GM12878 (cell line): ENCODE measurements at regions not wholly inside any gene's neighbourhood (a gene's known extent, or its start where the extent isn't known, plus 50 kb on each side); places are given as distances from the start of the nearest gene placed in this dataset.

Experiments
- ATAC-seq: fragments of 200-7000 bp; cut with Tn5 transposase; 3 replicates; pipeline ENCODE4 v1.9.1; 2020; ENCODE audit warnings: mild to moderate bottlenecking, moderate library complexity
- BruUV-seq: library from RNA; stranded (reverse); fragments of 400-500 nt; replicated peaks from 2 replicates; lab custom pipeline; 2021; lab: Mats Ljungman, UMichigan
- CTCF ChIA-PET: fragments of 300-600 bp; sonication (Branson Sonifier 250); formaldehyde crosslinking; extraction: SDS; loops from one replicate; lab custom pipeline; 2021; ENCODE audit warnings: inconsistent platforms; lab: Yijun Ruan, JAX
- POLR2A ChIA-PET: fragments of 350-600 bp; formaldehyde crosslinking; extraction: SDS; loops from one replicate; lab custom pipeline; 2021; ENCODE audit warnings: inconsistent platforms; lab: Charles Lee
- RAD21 ChIA-PET: fragments of 300-600 bp; sonication (Branson Sonifier 250); formaldehyde crosslinking; loops from one replicate; lab custom pipeline; 2023; ENCODE audit warnings: antibody characterized with exemption; ENCODE audit not compliant: unreplicated experiment; lab: Charles Lee
- SMC1A ChIA-PET: fragments of 300-600 bp; sonication (Branson Sonifier 250); formaldehyde crosslinking; loops from one replicate; lab custom pipeline; 2023; ENCODE audit not compliant: unreplicated experiment, uncharacterized antibody; lab: Charles Lee
- DNase-seq: peaks from one replicate; pipeline ENCODE4 v3.0.0-alpha.2; 2011; ENCODE audit warnings: low read depth, low spot score
- FAIRE-seq: peaks from 3 replicates; lab custom pipeline; 2011; peaks lifted over from hg19 to GRCh38; lab: Jason Lieb, UNC
- H2AFZ ChIP-seq: 2 replicates; pipeline ENCODE4 v1.6.0; 2011; ENCODE audit warnings: low read depth, low read length, control low read depth; ENCODE audit not compliant: control insufficient read depth
- H3K27ac ChIP-seq: 2 replicates; pipeline ENCODE4 v1.5.1; 2011; ENCODE audit warnings: control low read depth; ENCODE audit not compliant: control insufficient read depth, insufficient read depth
- H3K27me3 ChIP-seq, 2 experiments: replicated peaks in 1 of 2; 2 replicates each; pipeline versions ENCODE4 v1.6.0 to v1.6.1; 2011; ENCODE audit warnings: low read length in 1 of 2; ENCODE audit not compliant: control insufficient read depth in 2 of 2, insufficient read depth in 2 of 2
- H3K36me3 ChIP-seq, 2 experiments: 2 replicates each; pipeline ENCODE4 v1.5.1; 2011; ENCODE audit warnings: low read length in 1 of 2; ENCODE audit not compliant: control insufficient read depth in 2 of 2, insufficient read depth in 2 of 2
- H3K4me1 ChIP-seq: 2 replicates; pipeline ENCODE4 v1.6.1; 2011; ENCODE audit warnings: mild to moderate bottlenecking, low read length, moderate library complexity, mixed read lengths; ENCODE audit not compliant: control insufficient read depth, insufficient read depth
- H3K4me2 ChIP-seq: 2 replicates; pipeline ENCODE4 v1.6.0; 2011; ENCODE audit warnings: control low read depth; ENCODE audit not compliant: control insufficient read depth, insufficient read depth
- H3K4me3 ChIP-seq: fragments of 200-600 bp; sonication (generic); 2 replicates; pipeline ENCODE4 v1.5.1; 2016
- H3K79me2 ChIP-seq: 2 replicates; pipeline ENCODE4 v1.6.0; 2011; ENCODE audit warnings: low read length; ENCODE audit not compliant: control insufficient read depth, insufficient read depth
- H3K9ac ChIP-seq: 2 replicates; pipeline ENCODE4 v1.8.0; 2011; ENCODE audit warnings: low read length, control low read depth, mixed read lengths; ENCODE audit not compliant: control insufficient read depth, insufficient read depth
- H3K9me3 ChIP-seq: replicated peaks from 3 replicates; pipeline ENCODE4 v1.5.1; 2011; ENCODE audit warnings: mild to moderate bottlenecking, low read length; ENCODE audit not compliant: control insufficient read depth, insufficient read depth
- H4K20me1 ChIP-seq: 2 replicates; pipeline ENCODE4 v1.6.0; 2011; ENCODE audit not compliant: control insufficient read depth, insufficient read depth
- BHLHE40 ChIP-seq, 2 experiments: fragments of 450-650 bp in 1 of 2; IDR thresholded peaks; 2 replicates each; pipeline ENCODE4 v1.6.1; 2011 to 2017; ENCODE audit warnings: low read depth in 2 of 2, borderline replicate concordance in 1 of 2, improper control_type of control experiment in 1 of 2, low read length in 1 of 2, mild to moderate bottlenecking in 1 of 2
- GATAD2B ChIP-seq: fragments of 450-650 bp; conservative IDR thresholded peaks from 2 replicates; pipeline ENCODE4 v1.6.1; 2017; ENCODE audit warnings: low read depth, mild to moderate bottlenecking, moderate library complexity
- SIN3A ChIP-seq: IDR thresholded peaks from 2 replicates; pipeline ENCODE4 v1.6.1; 2012; ENCODE audit warnings: low read depth, low read length, improper control_type of control experiment
- SMARCA5 ChIP-seq: fragments of 450-650 bp; IDR thresholded peaks from 2 replicates; pipeline ENCODE4 v1.6.1; 2017; ENCODE audit warnings: mild to moderate bottlenecking
- ZBTB11 ChIP-seq: fragments of 450-650 bp; formaldehyde crosslinking; IDR thresholded peaks from 2 replicates; pipeline ENCODE4 v1.5.0; 2022; ENCODE audit warnings: mild to moderate bottlenecking, missing genetic modification characterization
- WGBS: methylation state at CpG from one replicate; pipeline ENCODE4 v1.1.6; 2016; ENCODE audit warnings: low lambda C conversion rate; ENCODE audit not compliant: insufficient replicate concordance, insufficient coverage; ENCODE audit errors: missing lambda C conversion rate; 5-methylcytosine and 5-hydroxymethylcytosine counted together
- in situ Hi-C: fragments of 300-500 bp; cut with MboI; formaldehyde crosslinking; loops from 9 replicates; pipeline ENCODE4 v1.14.3; 2018; ENCODE audit warnings: mixed read lengths
- intact Hi-C: fragments of 100-400 bp; cut with micrococcal nuclease; formaldehyde crosslinking; loops from one replicate; pipeline ENCODE4 v1.14.2; 2022; ENCODE audit not compliant: unreplicated experiment
- TF ChIP-seq, protein P1 (sequence below): fragments of 450-650 bp; IDR thresholded peaks from 2 replicates; pipeline ENCODE4 v1.6.1; 2018; ENCODE audit warnings: mild to moderate bottlenecking, low read depth, moderate library complexity; ENCODE audit not compliant: partially characterized antibody

DNA sequence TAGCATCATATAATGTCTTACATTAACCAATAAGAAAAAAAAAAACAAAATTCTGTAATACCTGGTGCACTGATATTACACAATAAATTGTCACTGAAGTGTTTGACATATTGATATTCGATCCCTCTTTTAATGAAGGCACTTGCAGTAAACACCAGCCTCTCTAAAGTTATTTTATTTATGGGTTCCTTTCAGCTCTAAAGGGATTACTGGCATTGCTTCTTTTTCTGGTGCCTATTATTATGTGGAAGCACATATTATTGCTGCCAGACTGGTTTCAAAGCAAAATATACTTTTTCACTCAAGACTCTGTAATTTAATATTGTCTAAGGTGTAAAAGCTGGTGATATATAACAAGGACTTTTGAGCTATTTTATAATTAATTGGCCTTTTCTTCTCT lies 1090.5 kb downstream of the TRHDE start:
- H3K36me3 ChIP-seq, result no peaks in the 10 kb centered on the region
- H3K9ac ChIP-seq, result no peak overlapping the region
- no peaks in the 10 kb centered on the region for H3K79me2 ChIP-seq
- H3K4me1 ChIP-seq, result no peaks in the 10 kb centered on the region
- in situ Hi-C loops, result no loop called here
- CTCF ChIA-PET, result no interaction called here
- no peak overlapping the region for H3K27ac ChIP-seq
- no peaks in the 10 kb centered on the region for H3K27me3 ChIP-seq
- POLR2A ChIA-PET, result no interaction called here
- no peak for TF ChIP-seq GATAD2B
- no peak for TF ChIP-seq SIN3A
- TF ChIP-seq, protein P1, sequence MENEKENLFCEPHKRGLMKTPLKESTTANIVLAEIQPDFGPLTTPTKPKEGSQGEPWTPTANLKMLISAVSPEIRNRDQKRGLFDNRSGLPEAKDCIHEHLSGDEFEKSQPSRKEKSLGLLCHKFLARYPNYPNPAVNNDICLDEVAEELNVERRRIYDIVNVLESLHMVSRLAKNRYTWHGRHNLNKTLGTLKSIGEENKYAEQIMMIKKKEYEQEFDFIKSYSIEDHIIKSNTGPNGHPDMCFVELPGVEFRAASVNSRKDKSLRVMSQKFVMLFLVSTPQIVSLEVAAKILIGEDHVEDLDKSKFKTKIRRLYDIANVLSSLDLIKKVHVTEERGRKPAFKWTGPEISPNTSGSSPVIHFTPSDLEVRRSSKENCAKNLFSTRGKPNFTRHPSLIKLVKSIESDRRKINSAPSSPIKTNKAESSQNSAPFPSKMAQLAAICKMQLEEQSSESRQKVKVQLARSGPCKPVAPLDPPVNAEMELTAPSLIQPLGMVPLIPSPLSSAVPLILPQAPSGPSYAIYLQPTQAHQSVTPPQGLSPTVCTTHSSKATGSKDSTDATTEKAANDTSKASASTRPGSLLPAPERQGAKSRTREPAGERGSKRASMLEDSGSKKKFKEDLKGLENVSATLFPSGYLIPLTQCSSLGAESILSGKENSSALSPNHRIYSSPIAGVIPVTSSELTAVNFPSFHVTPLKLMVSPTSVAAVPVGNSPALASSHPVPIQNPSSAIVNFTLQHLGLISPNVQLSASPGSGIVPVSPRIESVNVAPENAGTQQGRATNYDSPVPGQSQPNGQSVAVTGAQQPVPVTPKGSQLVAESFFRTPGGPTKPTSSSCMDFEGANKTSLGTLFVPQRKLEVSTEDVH, result no peak
- no peak for TF ChIP-seq BHLHE40 (IDR thresholded peaks at IDR 0.05; ENCODE audit: borderline replicate concordance in 1 of 2, low read depth in 2 of 2, low read length in 1 of 2)
- TF ChIP-seq SMARCA5, result no peak
- TF ChIP-seq ZBTB11 (CRISPR knock-in tag), result no peak
- RAD21 ChIA-PET, result no interaction called here
- no peak overlapping the region for H2AFZ ChIP-seq
- WGBS, result 0% methylated on average over 1 of the region's 1 CpG
- H4K20me1 ChIP-seq, result no peaks in the 10 kb centered on the region
- no peak for DNase-seq
- no peaks in the 10 kb centered on the region for H3K9me3 ChIP-seq
- FAIRE-seq, result no peak
- no peak for ATAC-seq
- SMC1A ChIA-PET, result interaction anchor here (0.6 to 1.2 kb wide), 3 partner anchors 10 to 142 kb away, joined by 3 to 5 read pairs (median 3); no protein-coding TSS in a partner anchor
- intact Hi-C loops, result no loop called here
- H3K4me3 ChIP-seq, result no peak overlapping the region
- no peak overlapping the region for H3K4me2 ChIP-seq
- no TSS peak for BruUV-seq
